Upper lobe of right lung (tissue), 1 donor: ENCODE measurements at regions not wholly inside any gene's neighbourhood (a gene's known extent, or its start where the extent isn't known, plus 50 kb on each side); places are given as distances from the start of the nearest gene placed in this dataset.

Source experiments
- ATAC-seq: fragments of 200-7000 bp; cut with Tn5 transposase; one replicate; pipeline ENCODE4 v1.9.1; 2020; ENCODE audit warnings: mild to moderate bottlenecking, moderate library complexity
- DNase-seq: peaks from one replicate; pipeline ENCODE4 v3.0.0-alpha.2; 2020
- H3K27ac ChIP-seq: fragments of 200-600 bp; one replicate; pipeline ENCODE4 v1.8.0; 2022
- H3K27me3 ChIP-seq: fragments of 200-600 bp; one replicate; pipeline ENCODE4 v1.8.0; 2022; ENCODE audit warnings: mild to moderate bottlenecking
- H3K36me3 ChIP-seq: fragments of 200-600 bp; one replicate; pipeline ENCODE4 v1.8.0; 2022
- H3K4me1 ChIP-seq: fragments of 200-600 bp; one replicate; pipeline ENCODE4 v1.8.0; 2022
- H3K4me3 ChIP-seq: fragments of 200-600 bp; one replicate; pipeline ENCODE4 v1.8.0; 2022; ENCODE audit warnings: mild to moderate bottlenecking
- H3K9me3 ChIP-seq: fragments of 200-600 bp; one replicate; pipeline ENCODE4 v1.8.0; 2022
- intact Hi-C: fragments of 100-400 bp; cut with DNase I; formaldehyde crosslinking; loops from one replicate; pipeline ENCODE4 v1.11.0; 2022
- TF ChIP-seq, protein P1 (sequence below): fragments of 200-600 bp; IDR thresholded peaks from one replicate; pipeline ENCODE4 v1.8.0; 2022; ENCODE audit warnings: antibody characterized with exemption
- donor health status: DM: no; HTN: yes; CAD: no; lungs with severe emphysema.

DNA sequence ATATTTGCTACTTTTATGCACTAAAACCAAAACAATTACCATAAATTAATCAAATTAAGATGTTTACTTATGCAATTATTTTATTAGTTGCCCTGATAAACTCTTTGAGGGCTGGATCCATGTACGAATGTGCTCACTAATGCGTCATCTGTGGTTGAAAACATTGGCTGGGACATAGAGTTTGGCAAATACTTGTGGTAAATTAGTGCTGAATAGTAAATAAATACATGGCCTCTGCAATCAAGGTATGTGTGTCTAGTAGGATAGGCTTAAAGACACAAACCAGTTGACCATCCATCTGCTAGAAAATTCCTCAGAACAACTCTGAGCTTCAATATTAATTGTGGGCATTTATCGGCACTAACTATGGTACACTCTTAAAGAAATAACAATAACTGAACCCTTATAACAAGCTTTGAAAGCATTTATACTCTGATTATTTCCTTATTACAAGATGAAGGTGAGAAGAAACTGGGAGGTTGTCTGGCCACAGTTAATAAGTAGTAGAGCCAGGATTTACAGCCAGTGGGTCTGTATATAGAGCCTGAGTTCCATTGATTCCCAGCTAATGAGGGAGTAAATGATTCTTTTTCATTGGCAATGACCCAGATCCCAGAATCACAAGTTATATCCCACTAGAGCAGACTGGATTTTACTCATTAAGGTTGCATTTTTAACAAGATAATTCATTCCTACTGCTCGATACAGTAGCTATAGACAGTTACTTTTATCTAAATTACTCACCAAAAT lies 169.5 kb upstream of the CNTN6 start:
- DNase-seq (no peak), ATAC-seq (no peak)
- Histone ChIP-seq H3K27me3 (no peaks in the 10 kb centered on the region), H3K27ac (no peak overlapping the region), H3K36me3 (no peaks in the 10 kb centered on the region), H3K4me3 (no peak overlapping the region), H3K4me1 (no peaks in the 10 kb centered on the region), H3K9me3 (no peaks in the 10 kb centered on the region)
- TF ChIP-seq, protein P1, sequence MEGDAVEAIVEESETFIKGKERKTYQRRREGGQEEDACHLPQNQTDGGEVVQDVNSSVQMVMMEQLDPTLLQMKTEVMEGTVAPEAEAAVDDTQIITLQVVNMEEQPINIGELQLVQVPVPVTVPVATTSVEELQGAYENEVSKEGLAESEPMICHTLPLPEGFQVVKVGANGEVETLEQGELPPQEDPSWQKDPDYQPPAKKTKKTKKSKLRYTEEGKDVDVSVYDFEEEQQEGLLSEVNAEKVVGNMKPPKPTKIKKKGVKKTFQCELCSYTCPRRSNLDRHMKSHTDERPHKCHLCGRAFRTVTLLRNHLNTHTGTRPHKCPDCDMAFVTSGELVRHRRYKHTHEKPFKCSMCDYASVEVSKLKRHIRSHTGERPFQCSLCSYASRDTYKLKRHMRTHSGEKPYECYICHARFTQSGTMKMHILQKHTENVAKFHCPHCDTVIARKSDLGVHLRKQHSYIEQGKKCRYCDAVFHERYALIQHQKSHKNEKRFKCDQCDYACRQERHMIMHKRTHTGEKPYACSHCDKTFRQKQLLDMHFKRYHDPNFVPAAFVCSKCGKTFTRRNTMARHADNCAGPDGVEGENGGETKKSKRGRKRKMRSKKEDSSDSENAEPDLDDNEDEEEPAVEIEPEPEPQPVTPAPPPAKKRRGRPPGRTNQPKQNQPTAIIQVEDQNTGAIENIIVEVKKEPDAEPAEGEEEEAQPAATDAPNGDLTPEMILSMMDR: no peak
- intact Hi-C loops: no loop called here

DNA sequence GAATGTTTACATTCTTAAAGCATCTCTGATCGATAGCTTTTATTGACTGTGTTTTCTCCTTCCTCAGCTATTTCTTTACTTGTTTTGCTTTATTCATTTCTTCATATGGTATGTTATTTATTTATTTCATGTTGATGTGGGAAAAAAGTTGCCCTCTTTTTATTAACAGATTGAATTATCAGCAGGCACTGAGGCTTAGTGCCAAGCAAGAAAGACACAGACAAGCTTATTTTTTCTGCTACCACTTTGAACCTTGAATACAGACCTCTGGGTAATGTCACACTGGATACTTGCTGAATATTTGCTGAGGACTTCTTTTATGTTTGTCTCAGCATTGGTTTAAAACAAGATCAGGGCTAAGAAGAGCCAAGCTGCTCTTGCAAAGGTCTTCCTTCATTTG lies 162.0 kb upstream of the CNTN6 start:
- Histone ChIP-seq H3K4me1 (no peaks in the 10 kb centered on the region), H3K36me3 (no peaks in the 10 kb centered on the region), H3K27ac (no peak overlapping the region), H3K9me3 (no peaks in the 10 kb centered on the region), H3K4me3 (no peak overlapping the region), H3K27me3 (no peaks in the 10 kb centered on the region)
- intact Hi-C loops: no loop called here
- ATAC-seq: no peak
- DNase-seq: no peak
- TF ChIP-seq, protein P1: no peak

DNA sequence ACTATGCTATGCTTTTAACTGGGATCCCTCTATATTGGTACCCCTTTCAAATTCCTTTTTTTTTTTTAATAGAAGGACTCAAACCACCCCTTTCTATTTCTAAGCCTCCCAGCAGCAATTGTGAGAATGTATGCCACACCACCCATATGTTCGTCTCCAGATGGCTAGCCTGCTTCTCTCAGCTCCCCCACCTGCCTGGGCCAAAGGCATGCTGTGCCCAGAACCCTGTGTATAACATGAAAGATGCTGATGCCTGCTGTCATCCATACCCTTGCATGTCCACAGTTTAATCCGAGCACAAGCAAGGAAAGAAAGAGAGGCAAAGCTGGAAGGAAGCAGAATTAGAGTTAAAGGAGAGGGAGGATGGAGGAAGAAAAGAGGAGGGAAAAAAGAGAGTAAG lies 159.5 kb upstream of the CNTN6 start:
- no peaks in the 10 kb centered on the region for H3K36me3 ChIP-seq
- H3K9me3 ChIP-seq: no peaks in the 10 kb centered on the region
- DNase-seq (no peak), ATAC-seq (no peak)
- no peak overlapping the region for H3K27ac ChIP-seq
- H3K27me3 ChIP-seq: no peaks in the 10 kb centered on the region
- H3K4me1 ChIP-seq: no peaks in the 10 kb centered on the region
- TF ChIP-seq, protein P1: no peak
- H3K4me3 ChIP-seq: no peak overlapping the region
- intact Hi-C loops: no loop called here

DNA sequence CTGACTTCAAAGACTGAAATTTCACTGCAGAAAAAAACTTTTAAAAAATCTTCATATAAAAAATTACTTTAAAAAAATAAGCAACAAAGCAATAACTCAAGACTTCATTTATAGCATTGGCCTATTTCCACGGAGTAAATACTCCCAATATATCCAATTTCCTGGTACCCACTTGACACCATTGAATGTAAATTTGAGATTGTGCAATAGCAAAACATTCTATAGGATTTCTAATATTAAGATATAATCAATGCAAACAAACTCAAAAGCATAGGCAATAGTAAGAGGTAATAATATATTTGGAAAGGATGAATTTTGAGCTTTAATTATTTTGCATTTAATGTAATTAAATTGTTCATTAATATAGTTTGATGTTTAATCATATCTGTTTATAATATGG lies 148.0 kb upstream of the CNTN6 start:
- H3K27ac ChIP-seq: no peak overlapping the region
- H3K9me3 ChIP-seq: no peaks in the 10 kb centered on the region
- TF ChIP-seq, protein P1: no peak
- DNase-seq (no peak), ATAC-seq (no peak)
- intact Hi-C loops: no loop called here
- H3K27me3 ChIP-seq: no peaks in the 10 kb centered on the region
- no peaks in the 10 kb centered on the region for H3K4me1 ChIP-seq
- H3K4me3 ChIP-seq: no peak overlapping the region
- no peaks in the 10 kb centered on the region for H3K36me3 ChIP-seq

DNA sequence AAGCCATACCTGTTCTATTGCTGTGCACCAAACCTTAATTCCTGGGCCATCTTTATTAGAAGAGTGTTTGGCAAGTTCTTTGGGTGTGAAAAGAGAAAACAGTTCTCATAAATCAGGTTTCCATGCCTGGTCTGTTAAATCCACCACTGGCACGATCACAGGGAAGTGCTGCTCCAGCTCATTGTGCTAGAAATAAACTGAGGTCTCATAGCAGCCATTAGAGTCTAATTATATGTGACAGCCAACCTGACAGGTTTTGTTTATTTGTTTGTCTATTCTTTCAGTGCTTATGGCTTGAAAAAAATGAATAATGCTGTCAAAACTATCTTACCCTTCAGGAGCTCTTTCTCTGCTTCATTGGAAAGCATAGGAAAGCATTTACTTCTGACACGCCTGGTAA lies 147.1 kb upstream of the CNTN6 start:
- TF ChIP-seq, protein P1: no peak
- H3K27me3 ChIP-seq: no peaks in the 10 kb centered on the region
- H3K9me3 ChIP-seq: no peaks in the 10 kb centered on the region
- no peaks in the 10 kb centered on the region for H3K4me1 ChIP-seq
- H3K36me3 ChIP-seq: no peaks in the 10 kb centered on the region
- no peak overlapping the region for H3K27ac ChIP-seq
- ATAC-seq (no peak), DNase-seq (no peak)
- H3K4me3 ChIP-seq: no peak overlapping the region
- intact Hi-C loops: no loop called here

DNA sequence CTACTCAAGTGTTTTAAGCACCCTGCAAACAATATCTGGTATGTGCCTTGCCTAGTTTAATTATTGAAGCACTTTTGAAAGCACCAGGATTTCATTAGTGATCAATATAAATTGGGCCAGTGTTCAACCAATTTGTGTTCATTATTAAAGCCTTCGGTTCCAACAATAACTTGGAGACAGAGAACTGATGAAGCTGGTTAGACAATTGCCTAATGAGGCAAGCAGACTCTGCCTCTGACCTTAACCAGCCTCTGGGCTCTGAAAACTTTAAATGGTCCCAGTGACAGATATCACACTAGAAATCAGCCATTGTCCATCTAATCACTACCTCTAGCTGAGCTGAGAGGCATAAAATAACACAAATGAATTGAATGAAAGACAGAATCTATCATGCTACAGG lies 139.9 kb upstream of the CNTN6 start:
- ATAC-seq (no peak), DNase-seq (no peak)
- Histone ChIP-seq H3K4me3 (no peak overlapping the region), H3K4me1 (no peaks in the 10 kb centered on the region), H3K27me3 (no peaks in the 10 kb centered on the region), H3K36me3 (no peaks in the 10 kb centered on the region), H3K27ac (no peak overlapping the region), H3K9me3 (no peaks in the 10 kb centered on the region)
- intact Hi-C loops: no loop called here
- TF ChIP-seq, protein P1: no peak
